HG03558 (cell line): ENCODE measurements at regions not wholly inside any gene's neighbourhood (a gene's known extent, or its start where the extent isn't known, plus 50 kb on each side); places are given as distances from the start of the nearest gene placed in this dataset.
A peak's percentile ranks its signal among the peaks of the same experiment; 100 is the strongest.

Experiments
- ATAC-seq: cut with Tn5 transposase; IDR thresholded peaks from one replicate; pipeline ENCODE4 v1.9.1; 2021; ENCODE audit warnings: moderate number of reproducible peaks; ENCODE audit not compliant: unreplicated experiment; ENCODE audit errors: extremely low read depth

- ATAC-seq, result peak; percentile 85
These were observed 98.6 kb downstream of the BCL2L11 start for GRCh38 chr2:111219285-111219684.

GRCh38 chr2:111219734-111220505 is 99.2 kb downstream of the BCL2L11 start:
- ATAC-seq, result no peak

GRCh38 chr2:111220962-111221361 is 100.2 kb downstream of the BCL2L11 start:
- no peak for ATAC-seq

- ATAC-seq, result no peak
These were observed 101.0 kb downstream of the BCL2L11 start for GRCh38 chr2:111221701-111222100.

- ATAC-seq, result no peak
These were observed 101.6 kb downstream of the BCL2L11 start for GRCh38 chr2:111222204-111222866.

- no peak for ATAC-seq
These were observed 105.1 kb downstream of the BCL2L11 start for GRCh38 chr2:111225856-111226255.

GRCh38 chr2:111226876-111227700 is 106.4 kb downstream of the BCL2L11 start:
- ATAC-seq, result no peak

- no peak for ATAC-seq
These were observed 107.0 kb downstream of the BCL2L11 start for GRCh38 chr2:111227716-111228141.

GRCh38 chr2:111231532-111232252 is 111.0 kb downstream of the BCL2L11 start:
- no peak for ATAC-seq

GRCh38 chr2:111235192-111236015 is 114.7 kb downstream of the BCL2L11 start:
- no peak for ATAC-seq

GRCh38 chr2:111236025-111236424 is 115.3 kb downstream of the BCL2L11 start:
- ATAC-seq, result no peak

GRCh38 chr2:111238296-111238695 is 117.6 kb downstream of the BCL2L11 start:
- no peak for ATAC-seq

GRCh38 chr2:111239107-111239506 is 118.4 kb downstream of the BCL2L11 start:
- no peak for ATAC-seq

- no peak for ATAC-seq
These were observed 119.0 kb downstream of the BCL2L11 start for GRCh38 chr2:111239581-111240249.

GRCh38 chr2:111243295-111243694 is 122.6 kb downstream of the BCL2L11 start:
- no peak for ATAC-seq

- ATAC-seq, result no peak
These were observed 124.2 kb downstream of the BCL2L11 start for GRCh38 chr2:111244864-111245263.

- ATAC-seq, result no peak
These were observed 125.9 kb downstream of the BCL2L11 start for GRCh38 chr2:111246620-111247061.

- no peak for ATAC-seq
These were observed 126.8 kb downstream of the BCL2L11 start for GRCh38 chr2:111247491-111247890.

- ATAC-seq, result no peak
These were observed 129.1 kb downstream of the BCL2L11 start for GRCh38 chr2:111249806-111250205.
